Activated T-cell treated with anti-CD3 and anti-CD28 coated beads for 48 hours (primary cell): ENCODE measurements at regions not wholly inside any gene's neighbourhood (a gene's known extent, or its start where the extent isn't known, plus 50 kb on each side); places are given as distances from the start of the nearest gene placed in this dataset.

Experiments used
- DNase-seq: peaks from one replicate; pipeline ENCODE4 v3.0.0-alpha.2; 2020; ENCODE audit warnings: low read depth

GRCh38 chr6:14328163-14328562, 210.6 kb downstream of the CD83 start:
- no peak for DNase-seq

GRCh38 chr6:14333556-14334305, 216.2 kb downstream of the CD83 start:
- no peak for DNase-seq

GRCh38 chr6:14335071-14335470, 217.5 kb downstream of the CD83 start:
- DNase-seq = no peak

- no peak for DNase-seq
Measured at GRCh38 chr6:14337152-14337551, 219.6 kb downstream of the CD83 start.

- no peak for DNase-seq
Measured at GRCh38 chr6:14339172-14339571, 221.6 kb downstream of the CD83 start.

- no peak for DNase-seq
Measured at GRCh38 chr6:14339711-14340584, 222.4 kb downstream of the CD83 start.

- no peak for DNase-seq
Measured at GRCh38 chr6:14344486-14344885, 226.9 kb downstream of the CD83 start.

GRCh38 chr6:14348389-14348788, 230.8 kb downstream of the CD83 start:
- DNase-seq = no peak

- no peak for DNase-seq
Measured at GRCh38 chr6:14349507-14349906, 231.9 kb downstream of the CD83 start.

GRCh38 chr6:14350210-14350609, 232.6 kb downstream of the CD83 start:
- DNase-seq = no peak

GRCh38 chr6:14353281-14353680, 235.7 kb downstream of the CD83 start:
- no peak for DNase-seq

- no peak for DNase-seq
Measured at GRCh38 chr6:14353798-14354197, 236.2 kb downstream of the CD83 start.

GRCh38 chr6:14354919-14355572, 237.5 kb downstream of the CD83 start:
- DNase-seq = peak; percentile 37

GRCh38 chr6:14359438-14359837, 241.9 kb downstream of the CD83 start:
- no peak for DNase-seq

GRCh38 chr6:14360565-14360964, 243.0 kb downstream of the CD83 start:
- DNase-seq = no peak

GRCh38 chr6:14361297-14361696, 243.7 kb downstream of the CD83 start:
- no peak for DNase-seq

GRCh38 chr6:14361956-14362587, 244.5 kb downstream of the CD83 start:
- no peak for DNase-seq

- no peak for DNase-seq
Measured at GRCh38 chr6:14364370-14364769, 246.8 kb downstream of the CD83 start.

- DNase-seq = no peak
Measured at GRCh38 chr6:14365393-14365792, 247.8 kb downstream of the CD83 start.

- DNase-seq = no peak
Measured at GRCh38 chr6:14366315-14366714, 248.7 kb downstream of the CD83 start.

GRCh38 chr6:14366872-14367271, 249.3 kb downstream of the CD83 start:
- no peak for DNase-seq

GRCh38 chr6:14367296-14367695, 249.7 kb downstream of the CD83 start:
- DNase-seq = no peak
